Activated naive CD4-positive, alpha-beta T cell treated with anti-CD3 and anti-CD28 coated beads, Interleukin-2, amount 50 U/mL, for 24 hours (primary cell): ENCODE measurements at regions not wholly inside any gene's neighbourhood (a gene's known extent, or its start where the extent isn't known, plus 50 kb on each side); places are given as distances from the start of the nearest gene placed in this dataset.

Source experiments
- H3K27ac Mint-ChIP-seq: one replicate; pipeline ENCODE4 v1.8.0; 2021; ENCODE audit warnings: mild to moderate bottlenecking, mixed read lengths
- H3K27me3 Mint-ChIP-seq: one replicate; pipeline ENCODE4 v1.8.0; 2021; ENCODE audit warnings: mixed read lengths
- H3K36me3 Mint-ChIP-seq: one replicate; pipeline ENCODE4 v1.8.0; 2021; ENCODE audit warnings: mixed read lengths
- H3K4me1 Mint-ChIP-seq: one replicate; pipeline ENCODE4 v1.8.0; 2021; ENCODE audit warnings: mixed read lengths
- H3K4me3 Mint-ChIP-seq: one replicate; pipeline ENCODE4 v1.8.0; 2021; ENCODE audit warnings: mild to moderate bottlenecking, mixed read lengths
- H3K9me3 Mint-ChIP-seq: one replicate; pipeline ENCODE4 v1.8.0; 2021; ENCODE audit warnings: mixed read lengths

DNA sequence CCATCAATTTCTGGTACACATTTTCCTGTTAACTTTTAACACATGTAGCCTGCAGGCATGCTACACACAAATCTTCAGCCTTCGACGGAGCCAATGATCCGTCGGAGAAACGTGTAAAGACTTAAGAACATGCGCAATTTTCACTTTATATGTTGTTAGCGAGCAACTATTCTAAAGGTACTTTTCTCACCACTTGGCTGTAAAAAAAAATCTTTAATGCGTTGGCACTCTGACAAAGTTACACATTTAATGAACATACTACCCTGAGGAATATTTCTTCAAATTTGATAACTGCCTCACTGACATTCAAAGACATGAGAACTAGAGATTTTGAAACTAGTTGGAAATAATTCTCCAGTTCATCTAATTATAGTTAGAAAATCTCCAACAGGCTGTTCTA is 507.5 kb upstream of the SALL1 start:
- H3K36me3 Mint-ChIP-seq: no peaks in the 10 kb centered on the region
- H3K9me3 Mint-ChIP-seq: peaks cover 14% of the 10 kb centered on the region
- H3K27ac Mint-ChIP-seq: no peak overlapping the region
- H3K4me1 Mint-ChIP-seq: no peaks in the 10 kb centered on the region
- H3K4me3 Mint-ChIP-seq: no peak overlapping the region
- H3K27me3 Mint-ChIP-seq: no peaks in the 10 kb centered on the region

DNA sequence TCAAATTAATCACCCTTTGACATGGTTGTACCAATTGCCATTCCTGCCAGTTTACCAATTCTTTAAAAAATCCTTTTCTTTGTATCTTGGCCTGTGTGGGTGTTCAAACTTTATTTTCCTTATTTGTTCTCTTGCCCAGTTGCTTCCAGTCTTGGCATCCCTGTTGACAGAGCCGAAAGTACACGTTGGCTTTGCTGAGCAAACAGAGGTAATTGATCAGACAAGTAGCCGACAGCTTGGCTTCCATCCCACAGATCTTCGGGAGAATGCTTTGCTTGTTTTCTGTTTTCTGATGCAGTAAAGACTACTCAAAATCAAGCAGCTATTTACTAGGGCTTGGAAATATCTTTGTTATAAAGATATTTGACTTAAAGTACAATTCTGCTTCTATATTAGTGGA is 506.8 kb upstream of the SALL1 start:
- H3K4me3 Mint-ChIP-seq: no peak overlapping the region
- no peak overlapping the region for H3K27ac Mint-ChIP-seq
- peaks cover 16% of the 10 kb centered on the region for H3K9me3 Mint-ChIP-seq
- H3K4me1 Mint-ChIP-seq: no peaks in the 10 kb centered on the region
- no peaks in the 10 kb centered on the region for H3K36me3 Mint-ChIP-seq
- H3K27me3 Mint-ChIP-seq: no peaks in the 10 kb centered on the region

DNA sequence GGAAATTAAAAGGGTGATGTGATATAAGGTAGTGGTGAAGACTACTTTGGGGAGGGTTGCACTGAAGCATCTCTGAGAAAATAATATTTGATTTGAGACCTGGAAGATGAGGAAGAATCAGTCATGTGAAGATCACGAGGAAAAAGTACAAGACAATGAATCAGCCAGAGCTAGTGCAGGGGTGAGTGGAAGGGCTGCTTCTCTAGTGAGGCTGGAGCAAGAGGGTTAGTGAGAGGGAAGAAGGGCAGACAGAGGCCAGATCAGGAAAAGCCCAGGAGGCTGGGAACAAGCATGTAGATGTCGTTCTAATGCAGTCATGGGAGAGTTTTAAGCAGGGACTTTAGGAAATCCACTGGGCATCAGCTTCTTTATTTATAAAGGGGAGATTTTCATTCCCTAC is 504.2 kb upstream of the SALL1 start:
- Mint-ChIP-seq H3K9me3 (peaks cover 16% of the 10 kb centered on the region), H3K27me3 (no peaks in the 10 kb centered on the region), H3K36me3 (no peaks in the 10 kb centered on the region), H3K4me1 (no peaks in the 10 kb centered on the region), H3K4me3 (no peak overlapping the region), H3K27ac (no peak overlapping the region)

DNA sequence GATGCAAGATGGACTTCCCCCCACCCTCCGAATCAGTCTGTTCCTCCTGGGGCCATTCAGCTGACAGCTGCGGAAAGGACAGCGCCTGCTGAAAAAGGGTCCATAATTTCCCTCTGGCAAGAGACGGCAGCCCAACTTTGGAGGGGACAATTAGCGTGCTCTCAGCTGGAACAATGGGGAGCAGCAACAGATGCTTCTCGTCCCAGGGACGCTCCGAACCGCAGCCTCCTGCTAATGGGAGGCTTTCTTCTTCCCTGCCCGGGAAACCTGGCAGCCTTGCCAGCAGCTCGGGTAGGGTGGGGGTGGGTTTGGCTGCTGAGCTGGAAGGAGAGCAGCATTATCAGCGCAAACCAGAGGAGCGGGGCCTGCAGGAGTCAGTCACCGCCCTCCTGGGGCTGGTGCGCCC is 500.0 kb upstream of the SALL1 start:
- Mint-ChIP-seq H3K27me3 (no peaks in the 10 kb centered on the region), H3K27ac (no peak overlapping the region), H3K4me1 (no peaks in the 10 kb centered on the region), H3K9me3 (peaks cover 11% of the 10 kb centered on the region), H3K4me3 (no peak overlapping the region), H3K36me3 (no peaks in the 10 kb centered on the region)

DNA sequence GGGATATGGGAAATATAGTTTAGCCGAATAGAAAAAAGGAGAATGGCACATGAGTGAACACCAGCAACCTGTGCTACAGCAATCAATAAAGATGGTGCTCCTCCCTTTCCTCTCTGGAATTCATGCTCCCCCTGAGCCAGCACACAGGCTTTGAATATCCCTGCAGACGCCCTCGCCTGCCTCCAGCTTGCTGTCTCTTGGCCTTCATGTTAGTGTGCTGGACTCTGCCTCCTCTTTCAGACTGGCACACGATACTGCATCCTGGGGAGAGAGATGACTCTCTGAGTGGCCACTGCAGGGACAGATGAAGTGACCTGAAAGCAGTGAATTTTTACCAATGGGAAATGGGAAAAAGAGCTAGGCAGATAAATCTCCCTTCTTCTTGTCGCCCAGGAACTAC is 498.6 kb upstream of the SALL1 start:
- Mint-ChIP-seq H3K27ac (no peak overlapping the region), H3K4me1 (no peaks in the 10 kb centered on the region), H3K27me3 (no peaks in the 10 kb centered on the region), H3K9me3 (peaks cover 5% of the 10 kb centered on the region), H3K36me3 (no peaks in the 10 kb centered on the region), H3K4me3 (no peak overlapping the region)

DNA sequence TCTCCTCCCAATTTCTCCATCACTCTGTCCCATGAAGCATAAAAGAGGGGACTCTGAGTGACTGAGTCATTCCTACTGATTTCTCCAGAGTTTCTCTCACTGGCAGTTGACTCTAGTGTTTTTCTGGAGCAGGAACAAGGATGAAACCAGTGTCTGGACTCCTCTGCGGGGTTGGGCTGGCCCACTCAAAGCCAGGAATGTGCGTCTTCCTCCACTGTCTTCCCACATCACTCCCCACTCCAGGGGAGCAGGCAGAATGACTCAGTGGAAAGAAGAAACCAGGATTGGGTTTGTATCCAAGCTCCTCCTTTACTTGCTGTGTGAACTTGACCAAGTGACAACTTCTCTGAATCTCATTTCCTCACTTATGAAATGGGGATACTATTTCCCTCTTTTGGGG is 497.5 kb upstream of the SALL1 start:
- Mint-ChIP-seq H3K9me3 (peaks cover 1% of the 10 kb centered on the region), H3K27ac (no peak overlapping the region), H3K36me3 (no peaks in the 10 kb centered on the region), H3K27me3 (no peaks in the 10 kb centered on the region), H3K4me1 (no peaks in the 10 kb centered on the region), H3K4me3 (no peak overlapping the region)

DNA sequence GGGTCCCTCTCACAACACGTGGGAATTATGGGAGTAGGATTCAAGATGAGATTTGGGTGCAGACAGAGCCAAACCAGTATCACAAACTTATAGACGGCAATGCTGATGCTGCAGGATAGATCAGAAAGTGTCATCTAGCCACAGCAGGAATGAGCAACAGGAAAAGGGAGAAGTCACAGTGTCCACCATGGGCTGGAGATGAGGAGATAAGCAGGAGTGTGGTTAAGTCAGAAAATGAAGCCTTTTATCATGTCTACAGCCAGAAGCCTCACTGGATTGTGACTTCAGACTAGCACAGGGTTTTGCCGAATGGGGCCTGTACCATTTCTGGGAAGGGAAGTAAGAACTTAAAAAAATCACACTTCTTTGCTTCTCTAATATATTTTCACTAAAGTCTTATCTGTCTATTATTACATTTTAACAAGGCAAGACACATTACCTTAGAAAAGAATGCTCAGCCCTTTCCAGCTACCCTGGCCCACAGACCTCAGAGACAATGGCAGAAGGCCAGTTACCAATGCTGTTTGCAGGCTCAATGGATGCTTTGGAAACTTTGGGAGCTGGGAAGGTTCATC is 490.2 kb upstream of the SALL1 start:
- Mint-ChIP-seq H3K27me3 (peaks cover 8% of the 10 kb centered on the region), H3K9me3 (peaks cover 11% of the 10 kb centered on the region), H3K36me3 (no peaks in the 10 kb centered on the region), H3K4me3 (no peak overlapping the region), H3K4me1 (no peaks in the 10 kb centered on the region), H3K27ac (no peak overlapping the region)

DNA sequence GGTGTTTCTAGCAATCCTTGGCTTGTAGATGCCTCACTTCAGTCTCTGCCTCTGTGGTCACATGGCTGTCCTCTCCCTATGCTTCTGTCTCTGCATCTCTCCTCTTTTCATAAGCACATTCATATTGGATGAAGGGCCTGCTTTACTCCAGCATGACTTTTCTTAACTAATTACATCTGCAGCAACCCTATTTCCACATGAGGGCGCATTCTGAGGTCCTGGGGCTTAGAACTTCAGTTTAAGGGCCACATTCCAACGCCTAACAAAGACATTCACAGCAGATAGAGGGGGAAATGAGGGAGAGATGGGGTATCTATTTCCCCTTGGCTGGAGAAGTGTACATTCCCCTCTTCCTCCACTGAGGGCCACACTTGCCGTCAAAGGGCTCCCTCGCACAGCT is 489.1 kb upstream of the SALL1 start:
- Mint-ChIP-seq H3K4me3 (no peak overlapping the region), H3K9me3 (peaks cover 16% of the 10 kb centered on the region), H3K27ac (no peak overlapping the region), H3K27me3 (peaks cover 11% of the 10 kb centered on the region), H3K36me3 (no peaks in the 10 kb centered on the region), H3K4me1 (no peaks in the 10 kb centered on the region)

DNA sequence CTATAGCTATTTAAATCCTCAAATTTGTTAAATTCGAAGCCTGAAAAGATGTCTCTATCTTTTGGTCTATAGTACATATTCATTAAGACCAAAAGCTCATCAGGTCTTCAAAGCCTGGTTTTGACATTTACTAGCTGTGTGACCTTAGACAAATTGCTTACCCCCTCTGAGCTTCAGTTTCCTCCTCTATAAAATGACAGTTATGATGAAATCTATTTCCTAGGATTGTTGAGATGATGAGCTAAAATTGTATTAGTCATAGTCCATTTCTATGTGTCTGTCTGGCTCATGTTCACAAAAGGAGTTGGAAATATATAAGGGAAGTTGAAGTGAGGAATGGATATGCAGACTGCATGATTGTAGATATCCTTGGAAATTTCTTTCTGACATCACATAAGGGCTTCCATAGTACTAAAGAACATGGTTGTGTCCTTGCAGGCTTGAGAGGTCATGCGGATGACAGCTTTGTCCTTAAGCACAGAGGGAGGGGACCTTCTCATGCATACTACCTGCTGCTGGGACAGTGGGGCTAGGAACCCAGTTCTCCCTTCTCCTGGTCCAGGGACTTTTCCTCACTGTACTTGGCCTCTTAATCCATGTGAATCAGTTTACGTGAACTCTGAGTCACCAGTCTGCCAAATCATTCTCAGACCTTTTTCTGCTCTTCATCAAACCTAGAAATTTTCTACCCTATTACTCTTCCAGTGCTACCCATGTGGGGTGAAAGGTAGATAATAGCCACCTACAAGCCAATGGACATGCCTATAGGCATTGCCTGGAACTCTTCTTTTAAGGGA is 487.5 kb upstream of the SALL1 start:
- H3K9me3 Mint-ChIP-seq: peaks cover 19% of the 10 kb centered on the region
- H3K4me1 Mint-ChIP-seq: no peaks in the 10 kb centered on the region
- H3K27ac Mint-ChIP-seq: no peak overlapping the region
- no peak overlapping the region for H3K4me3 Mint-ChIP-seq
- H3K27me3 Mint-ChIP-seq: peaks cover 11% of the 10 kb centered on the region
- no peaks in the 10 kb centered on the region for H3K36me3 Mint-ChIP-seq

DNA sequence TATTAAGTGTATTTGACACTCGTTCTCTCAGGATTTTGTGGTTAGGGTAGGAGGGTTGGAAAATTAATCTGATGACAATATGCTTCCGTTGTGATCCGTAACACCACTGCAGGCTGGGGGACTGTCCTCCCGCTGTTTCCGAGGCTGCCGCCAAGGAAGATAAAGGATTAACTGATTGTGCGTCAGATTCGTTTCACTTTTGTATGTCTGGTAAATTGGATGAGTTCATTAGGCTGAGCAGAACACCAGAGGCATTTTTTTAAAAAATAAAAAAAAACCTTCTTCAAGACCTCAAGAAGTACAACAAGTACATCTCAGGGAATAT is 486.7 kb upstream of the SALL1 start:
- H3K27ac Mint-ChIP-seq: no peak overlapping the region
- no peaks in the 10 kb centered on the region for H3K36me3 Mint-ChIP-seq
- H3K9me3 Mint-ChIP-seq: peaks cover 19% of the 10 kb centered on the region
- H3K27me3 Mint-ChIP-seq: peaks cover 11% of the 10 kb centered on the region
- H3K4me3 Mint-ChIP-seq: no peak overlapping the region
- no peaks in the 10 kb centered on the region for H3K4me1 Mint-ChIP-seq

DNA sequence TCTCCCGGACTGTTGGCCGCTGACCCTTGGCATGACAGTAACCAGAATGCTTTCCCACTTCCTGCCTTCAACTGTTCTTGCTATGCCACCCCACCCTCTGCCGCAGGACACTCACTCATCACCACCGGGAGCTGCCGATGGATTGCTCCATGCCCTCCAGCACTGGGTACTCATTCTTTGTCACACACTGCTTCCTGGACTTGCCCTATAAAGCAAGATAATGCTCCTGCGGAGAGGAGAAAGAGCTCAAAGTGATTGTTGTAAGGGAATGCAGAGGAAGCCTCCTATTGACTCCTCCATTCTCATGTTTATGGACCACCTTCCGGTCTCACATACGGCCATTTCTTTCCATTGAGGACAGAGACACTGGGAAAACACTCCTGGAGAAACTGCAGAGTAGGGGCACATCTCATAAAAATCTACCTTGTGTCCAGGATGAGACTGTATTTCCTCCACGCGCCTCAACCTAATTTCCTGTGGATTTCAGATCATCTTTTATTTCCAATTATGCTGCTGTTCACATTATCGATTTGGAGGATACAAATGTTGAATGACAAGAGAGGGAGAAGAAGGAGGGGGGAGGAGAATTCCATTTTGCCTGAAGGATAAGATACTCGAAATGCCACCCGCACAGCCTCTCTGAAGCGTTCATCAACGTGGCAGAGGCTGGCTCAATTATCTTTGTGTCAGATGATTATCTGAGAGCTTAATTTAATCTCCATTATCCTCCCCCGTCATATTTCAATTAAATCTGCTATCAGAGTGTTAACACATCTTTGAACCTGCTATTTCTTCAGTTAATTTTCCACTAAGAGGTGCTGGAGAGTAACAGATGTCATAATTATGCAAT is 486.1 kb upstream of the SALL1 start:
- Mint-ChIP-seq H3K4me3 (no peak overlapping the region), H3K27ac (no peak overlapping the region), H3K27me3 (peaks cover 11% of the 10 kb centered on the region), H3K9me3 (peaks cover 19% of the 10 kb centered on the region), H3K36me3 (no peaks in the 10 kb centered on the region), H3K4me1 (no peaks in the 10 kb centered on the region)

DNA sequence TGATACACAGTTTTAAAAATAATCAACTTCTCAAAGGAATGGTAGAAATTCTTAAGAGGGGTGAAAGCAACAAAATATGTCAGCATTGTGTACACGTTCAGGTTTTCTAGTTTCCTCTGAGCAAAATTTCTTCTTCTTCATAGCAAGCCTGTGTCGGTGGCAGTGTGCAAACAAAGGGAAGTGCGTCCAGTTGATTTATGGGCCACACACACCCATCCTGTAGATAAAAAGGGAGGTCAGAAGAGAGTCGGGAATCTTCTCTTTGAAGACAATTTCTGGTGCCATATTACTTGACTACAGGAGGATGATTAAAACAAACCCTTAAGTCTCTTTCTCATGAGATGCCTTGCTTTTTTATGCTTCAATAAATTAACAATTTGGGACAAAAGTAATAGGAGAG is 484.1 kb upstream of the SALL1 start:
- peaks cover 11% of the 10 kb centered on the region for H3K27me3 Mint-ChIP-seq
- no peaks in the 10 kb centered on the region for H3K4me1 Mint-ChIP-seq
- no peak overlapping the region for H3K4me3 Mint-ChIP-seq
- H3K27ac Mint-ChIP-seq: no peak overlapping the region
- H3K9me3 Mint-ChIP-seq: peaks cover 19% of the 10 kb centered on the region
- no peaks in the 10 kb centered on the region for H3K36me3 Mint-ChIP-seq

DNA sequence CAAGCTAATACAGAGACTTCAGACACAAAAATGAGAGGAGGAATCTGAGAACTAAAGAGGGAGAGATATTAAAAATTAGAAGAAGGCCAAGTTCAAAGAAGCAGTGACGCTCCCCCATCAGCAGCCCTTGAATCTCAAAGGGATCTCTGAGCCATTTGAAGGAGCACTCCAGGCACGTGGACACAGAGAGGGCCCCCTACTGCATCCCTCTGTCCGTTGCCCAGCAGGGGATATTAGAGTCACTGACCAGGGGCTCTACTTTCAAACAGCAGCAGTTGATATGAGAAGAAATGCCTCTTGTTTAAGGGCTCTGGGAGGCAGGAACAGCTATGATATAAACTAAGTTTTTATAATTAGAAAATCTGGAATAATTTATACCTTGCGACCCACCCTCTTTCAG is 479.0 kb upstream of the SALL1 start:
- Mint-ChIP-seq H3K27ac (no peak overlapping the region), H3K36me3 (no peaks in the 10 kb centered on the region), H3K4me3 (no peak overlapping the region), H3K9me3 (peaks cover 1% of the 10 kb centered on the region), H3K27me3 (no peaks in the 10 kb centered on the region), H3K4me1 (no peaks in the 10 kb centered on the region)

DNA sequence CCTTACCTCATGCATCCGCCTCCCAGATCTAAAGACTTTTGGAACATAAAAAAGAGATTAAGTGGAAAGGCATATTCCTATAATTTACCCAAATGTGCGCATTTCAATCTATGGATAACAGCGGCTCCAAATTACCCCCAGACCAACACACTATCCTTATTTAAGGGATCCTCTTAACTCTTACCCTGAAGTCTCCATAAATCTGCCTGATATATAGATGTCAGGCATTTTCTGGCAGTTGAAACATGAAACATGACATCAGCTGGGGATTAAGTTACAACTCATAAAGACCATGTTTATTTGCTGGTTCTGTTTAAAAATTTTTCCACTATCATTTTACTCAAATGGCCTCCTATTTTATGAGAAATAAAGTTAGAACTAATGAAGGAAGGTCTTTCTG is 478.5 kb upstream of the SALL1 start:
- no peaks in the 10 kb centered on the region for H3K27me3 Mint-ChIP-seq
- H3K4me3 Mint-ChIP-seq: no peak overlapping the region
- H3K27ac Mint-ChIP-seq: no peak overlapping the region
- H3K9me3 Mint-ChIP-seq: no peaks in the 10 kb centered on the region
- no peaks in the 10 kb centered on the region for H3K36me3 Mint-ChIP-seq
- no peaks in the 10 kb centered on the region for H3K4me1 Mint-ChIP-seq

DNA sequence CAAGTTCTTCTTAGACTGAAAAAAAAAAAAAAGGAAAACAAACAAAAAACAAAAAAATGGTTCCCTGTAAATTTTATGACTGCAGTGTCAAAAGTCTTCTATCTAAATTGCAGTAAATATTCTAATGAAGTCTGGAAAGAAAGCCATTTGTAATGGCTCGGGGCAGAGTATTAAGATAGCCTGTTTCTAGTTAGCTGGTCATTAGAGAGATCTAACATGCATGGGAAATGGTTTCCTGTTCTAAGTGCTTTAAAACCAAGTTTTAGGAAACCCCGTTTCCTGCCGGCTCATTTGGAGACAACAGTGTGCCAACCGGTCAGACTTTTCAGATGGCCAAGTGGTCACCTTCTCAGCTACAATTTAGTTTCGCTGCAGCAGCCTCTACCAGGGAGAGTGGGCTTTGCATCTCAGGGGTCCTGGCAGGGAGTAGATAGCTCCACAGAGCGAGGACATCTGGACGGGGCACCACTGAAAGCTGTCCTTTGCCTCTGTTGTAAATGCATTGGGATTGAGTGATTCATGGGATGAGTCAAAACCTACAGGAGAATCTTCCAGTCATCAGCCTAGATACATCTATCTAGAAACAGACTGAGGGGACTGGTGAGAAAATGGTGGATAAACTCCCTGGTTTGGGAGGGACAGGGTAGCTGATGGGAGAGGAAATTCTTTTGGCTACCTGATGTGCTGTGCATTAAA is 473.2 kb upstream of the SALL1 start:
- H3K27me3 Mint-ChIP-seq: no peaks in the 10 kb centered on the region
- no peak overlapping the region for H3K27ac Mint-ChIP-seq
- no peaks in the 10 kb centered on the region for H3K9me3 Mint-ChIP-seq
- H3K36me3 Mint-ChIP-seq: no peaks in the 10 kb centered on the region
- H3K4me3 Mint-ChIP-seq: no peak overlapping the region
- no peaks in the 10 kb centered on the region for H3K4me1 Mint-ChIP-seq

DNA sequence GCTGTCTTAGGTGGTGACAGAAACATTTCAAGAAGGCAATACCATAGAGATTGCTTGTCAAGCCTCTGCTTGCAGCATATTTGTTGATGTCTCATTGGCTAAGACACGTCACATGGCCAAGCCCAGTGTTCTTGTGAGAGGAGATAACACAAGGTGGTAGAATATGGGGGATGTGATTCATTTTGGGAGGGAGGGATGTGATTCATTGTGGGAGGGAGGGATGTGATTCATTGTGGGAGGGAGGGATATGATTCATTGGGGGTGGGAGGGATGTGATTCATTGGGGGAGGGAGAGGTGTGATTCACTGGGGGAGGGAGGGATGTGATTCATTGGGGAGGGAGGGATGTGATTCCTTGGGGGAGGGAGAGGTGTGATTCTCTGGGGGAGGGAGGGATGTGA is 470.5 kb upstream of the SALL1 start:
- H3K36me3 Mint-ChIP-seq: no peaks in the 10 kb centered on the region
- no peak overlapping the region for H3K4me3 Mint-ChIP-seq
- H3K4me1 Mint-ChIP-seq: no peaks in the 10 kb centered on the region
- H3K27me3 Mint-ChIP-seq: no peaks in the 10 kb centered on the region
- no peaks in the 10 kb centered on the region for H3K9me3 Mint-ChIP-seq
- no peak overlapping the region for H3K27ac Mint-ChIP-seq
